ENCODE measurements at regions not wholly inside any gene's neighbourhood (a gene's known extent, or its start where the extent isn't known, plus 50 kb on each side); places are given as distances from the start of the nearest gene placed in this dataset.

- TF ChIP-seq ZNF462 (CRISPR knock-in tag; IDR thresholded peaks at IDR 0.05), result no peak
- TF ChIP-seq CREB1 (CRISPR knock-in tag; IDR thresholded peaks at IDR 0.05; ENCODE audit: low read depth), result no peak
- no peak for TF ChIP-seq POLR2AphosphoS5 (IDR thresholded peaks at IDR 0.05; ENCODE audit: low read depth)
Observed at GRCh38 chr2:71860381-71860926, 287.2 kb downstream of the CYP26B1 start (continued).

- Mint-ChIP-seq H3K36me3 (ENCODE audit: low read depth) (no peaks in the 10 kb centered on the region), H3K9me3 (peaks cover 3% of the 10 kb centered on the region; the same call in 1 of the 3 replicates), H3K4me1 (no peaks in the 10 kb centered on the region), H3K4me3 (no peak overlapping the region), H3K27ac (no peak overlapping the region), H3K27me3 (ENCODE audit: insufficient read depth, low read depth, poor library complexity) (peaks cover 2% of the 10 kb centered on the region)
- H3K79me2 ChIP-seq (replicated peaks; ENCODE audit: insufficient read depth), result no peaks in the 10 kb centered on the region
- H3K9me2 ChIP-seq (ENCODE audit: insufficient read depth), result no peaks in the 10 kb centered on the region
- H3K4me2 ChIP-seq, result no peak overlapping the region
- ATAC-seq (no peak), DNase-seq (ENCODE audit: low spot score) (no peak)
- H2AFZ ChIP-seq, result no peak overlapping the region
- no peak overlapping the region for H3K27ac ChIP-seq (ENCODE audit: low read depth)
- no peaks in the 10 kb centered on the region for H3K27me3 ChIP-seq (ENCODE audit: insufficient read depth)
- H3F3A ChIP-seq (replicated peaks; ENCODE audit: low read depth), result no peaks in the 10 kb centered on the region
- H4K20me1 ChIP-seq (replicated peaks; ENCODE audit: insufficient read depth), result no peaks in the 10 kb centered on the region
- no peaks in the 10 kb centered on the region for H3K36me3 ChIP-seq (ENCODE audit: insufficient read depth)
- H3K4me1 ChIP-seq (ENCODE audit: insufficient read depth), result no peaks in the 10 kb centered on the region
- H3K4me3 ChIP-seq, result no peak overlapping the region
- TF ChIP-seq POLR2AphosphoS5 (IDR thresholded peaks at IDR 0.05; ENCODE audit: low read depth) (no peak), EZH2 (IDR thresholded peaks at IDR 0.05; ENCODE audit: low read depth, unreplicated experiment) (no peak), STAT1 (IDR thresholded peaks at IDR 0.05; ENCODE audit: unreplicated experiment) (no peak), ZNF114 (CRISPR knock-in tag; IDR thresholded peaks at IDR 0.05) (no peak), EZH2phosphoT487 (IDR thresholded peaks at IDR 0.05; ENCODE audit: unreplicated experiment) (no peak), REST (IDR thresholded peaks at IDR 0.05; ENCODE audit: unreplicated experiment) (no peak), CTCF (conservative IDR thresholded peaks at IDR 0.05; ENCODE audit: low read depth in 2 of 2) (no peak), CREB1 (CRISPR knock-in tag; IDR thresholded peaks at IDR 0.05; ENCODE audit: low read depth) (no peak), JUNB (IDR thresholded peaks at IDR 0.05; ENCODE audit: unreplicated experiment) (no peak), ZNF331 (CRISPR knock-in tag; IDR thresholded peaks at IDR 0.05; ENCODE audit: low read depth) (no peak), ETS1 (IDR thresholded peaks at IDR 0.05) (no peak)
Observed at GRCh38 chr2:71859211-71859847, 288.3 kb downstream of the CYP26B1 start.
